ENCODE measurements at regions not wholly inside any gene's neighbourhood (a gene's known extent, or its start where the extent isn't known, plus 50 kb on each side); places are given as distances from the start of the nearest gene placed in this dataset.

GRCh38 chr1:222375701-222376100 is 172.2 kb downstream of the HHIPL2 start:
- intact Hi-C loops (cut with micrococcal nuclease) = no loop called here

GRCh38 chr1:222373831-222374602 is 173.9 kb downstream of the HHIPL2 start:
- Histone ChIP-seq H2AFZ (ENCODE audit: low read length) (no peak overlapping the region), H3K9me2 (replicated peaks; ENCODE audit: low read length) (no peaks in the 10 kb centered on the region), H3K9me3 (ENCODE audit: low read length) (no peaks in the 10 kb centered on the region), H4K20me1 (ENCODE audit: low read length) (no peaks in the 10 kb centered on the region), H3K4me3 (ENCODE audit: low read length) (no peak overlapping the region), H3K4me1 (ENCODE audit: insufficient read depth, low read length) (no peaks in the 10 kb centered on the region), H3K79me2 (ENCODE audit: low read length) (no peaks in the 10 kb centered on the region), H3K9ac (ENCODE audit: low read length) (no peak overlapping the region), H3F3A (ENCODE audit: low read length, unreplicated experiment) (no peaks in the 10 kb centered on the region), H3K4me2 (ENCODE audit: low read length) (no peak overlapping the region), H3K36me3 (ENCODE audit: low read depth, low read length) (no peaks in the 10 kb centered on the region), H3K27ac (ENCODE audit: low read length) (no peak overlapping the region), H3K27me3 (ENCODE audit: low read length) (peaks cover 36% of the 10 kb centered on the region)
- ATAC-seq (no peak), DNase-seq (no peak)
- no TSS peak for BruUV-seq (replicated peaks)
- ChIA-PET CTCF (no interaction called here), POLR2A (ENCODE audit: unreplicated experiment) (no interaction called here)
- no peak for TF ChIP-seq EZH2phosphoT487 (IDR thresholded peaks at IDR 0.05; ENCODE audit: borderline replicate concordance, low read length)
- TF ChIP-seq EZH2 (IDR thresholded peaks at IDR 0.05; ENCODE audit: low read length, unreplicated experiment) = no peak
- TF ChIP-seq, protein P1, sequence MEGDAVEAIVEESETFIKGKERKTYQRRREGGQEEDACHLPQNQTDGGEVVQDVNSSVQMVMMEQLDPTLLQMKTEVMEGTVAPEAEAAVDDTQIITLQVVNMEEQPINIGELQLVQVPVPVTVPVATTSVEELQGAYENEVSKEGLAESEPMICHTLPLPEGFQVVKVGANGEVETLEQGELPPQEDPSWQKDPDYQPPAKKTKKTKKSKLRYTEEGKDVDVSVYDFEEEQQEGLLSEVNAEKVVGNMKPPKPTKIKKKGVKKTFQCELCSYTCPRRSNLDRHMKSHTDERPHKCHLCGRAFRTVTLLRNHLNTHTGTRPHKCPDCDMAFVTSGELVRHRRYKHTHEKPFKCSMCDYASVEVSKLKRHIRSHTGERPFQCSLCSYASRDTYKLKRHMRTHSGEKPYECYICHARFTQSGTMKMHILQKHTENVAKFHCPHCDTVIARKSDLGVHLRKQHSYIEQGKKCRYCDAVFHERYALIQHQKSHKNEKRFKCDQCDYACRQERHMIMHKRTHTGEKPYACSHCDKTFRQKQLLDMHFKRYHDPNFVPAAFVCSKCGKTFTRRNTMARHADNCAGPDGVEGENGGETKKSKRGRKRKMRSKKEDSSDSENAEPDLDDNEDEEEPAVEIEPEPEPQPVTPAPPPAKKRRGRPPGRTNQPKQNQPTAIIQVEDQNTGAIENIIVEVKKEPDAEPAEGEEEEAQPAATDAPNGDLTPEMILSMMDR (conservative IDR thresholded peaks at IDR 0.05; ENCODE audit: low read depth, low read length) = no peak
- intact Hi-C loops (cut with micrococcal nuclease) = no loop called here

More at GRCh38 chr1:222375701-222376100, 172.2 kb downstream of the HHIPL2 start:
- peaks cover 36% of the 10 kb centered on the region for H3K27me3 ChIP-seq (ENCODE audit: low read length)
- H3K4me2 ChIP-seq (ENCODE audit: low read length) = no peak overlapping the region
- no TSS peak for BruUV-seq (replicated peaks)
- no peak for DNase-seq
- no peaks in the 10 kb centered on the region for H3K9me2 ChIP-seq (replicated peaks; ENCODE audit: low read length)
- no peak overlapping the region for H2AFZ ChIP-seq (ENCODE audit: low read length)
- H3K9ac ChIP-seq (ENCODE audit: low read length) = no peak overlapping the region
- no peak for ATAC-seq
- CTCF ChIA-PET = no interaction called here
- H4K20me1 ChIP-seq (ENCODE audit: low read length) = no peaks in the 10 kb centered on the region
- no peaks in the 10 kb centered on the region for H3K9me3 ChIP-seq (ENCODE audit: low read length)
- no peaks in the 10 kb centered on the region for H3K4me1 ChIP-seq (ENCODE audit: insufficient read depth, low read length)
- no peaks in the 10 kb centered on the region for H3K79me2 ChIP-seq (ENCODE audit: low read length)
- TF ChIP-seq, protein P1 (conservative IDR thresholded peaks at IDR 0.05; ENCODE audit: low read depth, low read length) = no peak
- TF ChIP-seq EZH2phosphoT487 (IDR thresholded peaks at IDR 0.05; ENCODE audit: borderline replicate concordance, low read length) (no peak), EZH2 (IDR thresholded peaks at IDR 0.05; ENCODE audit: low read length, unreplicated experiment) (no peak)
- H3K27ac ChIP-seq (ENCODE audit: low read length) = no peak overlapping the region
- H3K36me3 ChIP-seq (ENCODE audit: low read depth, low read length) = no peaks in the 10 kb centered on the region
- H3K4me3 ChIP-seq (ENCODE audit: low read length) = no peak overlapping the region
- POLR2A ChIA-PET (ENCODE audit: unreplicated experiment) = no interaction called here
- no peaks in the 10 kb centered on the region for H3F3A ChIP-seq (ENCODE audit: low read length, unreplicated experiment)

DNA sequence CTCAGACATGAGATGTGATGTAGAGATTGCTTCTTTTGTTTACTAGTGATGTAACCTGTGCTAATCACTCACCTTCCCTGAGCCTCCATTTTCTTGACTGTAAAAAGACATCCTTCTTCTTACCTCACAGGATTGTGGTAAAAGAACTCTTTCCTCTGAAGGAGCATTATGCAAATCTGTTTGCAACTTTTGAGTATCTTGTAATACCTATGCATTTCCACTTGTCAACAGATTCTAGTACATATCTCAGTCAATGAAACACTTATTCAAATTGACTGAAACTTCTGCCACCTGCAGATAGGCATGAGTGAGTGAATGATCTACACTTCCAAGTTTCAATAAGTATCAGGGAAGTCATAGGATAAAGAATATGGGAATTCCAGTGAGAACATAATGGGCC is 174.7 kb downstream of the HHIPL2 start:
- intact Hi-C loops (cut with micrococcal nuclease) = no loop called here
- TF ChIP-seq EZH2 (IDR thresholded peaks at IDR 0.05; ENCODE audit: low read length, unreplicated experiment) (no peak), EZH2phosphoT487 (IDR thresholded peaks at IDR 0.05; ENCODE audit: borderline replicate concordance, low read length) (no peak)
- TF ChIP-seq, protein P1 (conservative IDR thresholded peaks at IDR 0.05; ENCODE audit: low read depth, low read length) = no peak

More for the DNA sequence above, 174.7 kb downstream of the HHIPL2 start:
- Histone ChIP-seq H3K4me2 (ENCODE audit: low read length) (no peak overlapping the region), H3K79me2 (ENCODE audit: low read length) (no peaks in the 10 kb centered on the region), H3K36me3 (ENCODE audit: low read depth, low read length) (no peaks in the 10 kb centered on the region), H3K4me3 (ENCODE audit: low read length) (no peak overlapping the region), H3K27me3 (ENCODE audit: low read length) (peaks cover 43% of the 10 kb centered on the region), H3F3A (ENCODE audit: low read length, unreplicated experiment) (no peaks in the 10 kb centered on the region), H3K9ac (ENCODE audit: low read length) (no peak overlapping the region), H3K9me3 (ENCODE audit: low read length) (no peaks in the 10 kb centered on the region), H3K4me1 (ENCODE audit: insufficient read depth, low read length) (no peaks in the 10 kb centered on the region), H2AFZ (ENCODE audit: low read length) (no peak overlapping the region), H4K20me1 (ENCODE audit: low read length) (no peaks in the 10 kb centered on the region), H3K27ac (ENCODE audit: low read length) (no peak overlapping the region), H3K9me2 (replicated peaks; ENCODE audit: low read length) (no peaks in the 10 kb centered on the region)
- DNase-seq = no peak
- ChIA-PET CTCF (no interaction called here), POLR2A (ENCODE audit: unreplicated experiment) (no interaction called here)
- no peak for ATAC-seq
- no TSS peak for BruUV-seq (replicated peaks)

All from PC-3 (cell line).